Ecto neural progenitor cell (in vitro differentiated cells): ENCODE measurements at regions not wholly inside any gene's neighbourhood (a gene's known extent, or its start where the extent isn't known, plus 50 kb on each side); places are given as distances from the start of the nearest gene placed in this dataset.
A peak's percentile ranks its signal among the peaks of the same experiment; 100 is the strongest.

ENCODE experiments used
- DNase-seq: peaks from one replicate; pipeline ENCODE4 v3.0.0-alpha.2; 2018; ENCODE audit warnings: low spot score

DNA sequence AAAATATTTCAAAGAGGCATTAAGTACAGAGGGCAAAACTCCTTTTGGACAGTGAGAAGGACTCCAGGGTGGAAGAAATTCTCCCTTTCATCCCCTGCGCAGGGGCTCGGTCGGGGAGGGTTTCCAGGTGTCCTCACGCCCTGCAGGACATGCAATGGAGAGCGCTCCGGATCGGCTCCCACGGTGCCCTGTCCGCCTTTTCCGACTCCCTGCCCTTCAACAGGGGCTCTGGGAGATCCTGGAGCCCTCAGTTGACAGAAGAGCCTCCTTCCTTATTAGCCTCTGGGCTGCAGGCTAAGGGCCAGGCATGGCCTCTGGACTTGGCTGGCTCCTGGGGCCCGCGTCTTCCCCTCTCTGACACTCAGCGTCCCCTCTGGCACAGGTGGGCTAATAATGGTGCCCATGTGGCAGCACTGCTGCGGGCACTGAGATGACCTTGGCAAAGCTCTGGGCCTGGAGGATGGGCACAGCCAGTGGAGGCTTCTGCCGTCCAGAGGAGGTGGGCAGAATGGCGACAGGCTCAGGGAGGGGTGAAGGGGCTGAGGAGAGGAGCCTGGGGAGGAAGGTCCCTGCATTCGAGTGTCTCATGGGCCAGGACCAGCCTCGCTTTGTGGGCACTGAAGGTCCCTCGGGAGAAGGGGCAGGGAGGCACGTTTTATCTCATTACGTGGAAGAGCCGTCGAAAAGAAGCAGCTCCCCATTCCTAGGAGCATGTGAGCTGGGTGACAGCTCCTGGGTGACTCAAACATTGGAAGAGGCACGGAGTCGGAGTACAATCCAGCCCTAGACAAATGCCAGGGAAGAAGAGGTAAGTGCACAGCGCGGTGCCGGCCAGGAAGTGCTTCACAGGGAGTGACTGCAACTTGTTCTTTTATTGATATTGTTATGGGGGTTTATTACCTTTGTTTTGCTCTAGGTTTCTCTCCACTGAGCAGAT lies 161.7 kb downstream of the IRF8 start:
- no peak for DNase-seq

DNA sequence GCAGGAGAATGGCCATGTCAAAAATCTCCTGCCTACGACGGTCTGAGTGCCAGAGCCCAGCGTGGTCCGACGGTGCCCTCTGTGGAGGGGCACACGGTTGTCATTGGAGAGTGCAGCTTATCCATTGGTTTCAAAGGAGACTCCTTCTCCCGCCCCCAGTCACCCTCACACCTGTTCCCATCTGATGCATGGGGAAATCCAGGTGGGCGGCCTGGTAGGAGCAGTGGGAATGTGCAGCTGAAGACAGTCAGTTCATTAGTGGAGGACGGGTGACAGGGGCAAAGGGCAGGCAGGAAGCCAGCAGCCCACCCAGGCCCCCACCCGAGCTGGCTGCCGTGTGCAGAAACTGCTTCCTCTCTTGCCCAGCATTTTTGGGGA lies 162.3 kb downstream of the IRF8 start:
- DNase-seq: no peak

DNA sequence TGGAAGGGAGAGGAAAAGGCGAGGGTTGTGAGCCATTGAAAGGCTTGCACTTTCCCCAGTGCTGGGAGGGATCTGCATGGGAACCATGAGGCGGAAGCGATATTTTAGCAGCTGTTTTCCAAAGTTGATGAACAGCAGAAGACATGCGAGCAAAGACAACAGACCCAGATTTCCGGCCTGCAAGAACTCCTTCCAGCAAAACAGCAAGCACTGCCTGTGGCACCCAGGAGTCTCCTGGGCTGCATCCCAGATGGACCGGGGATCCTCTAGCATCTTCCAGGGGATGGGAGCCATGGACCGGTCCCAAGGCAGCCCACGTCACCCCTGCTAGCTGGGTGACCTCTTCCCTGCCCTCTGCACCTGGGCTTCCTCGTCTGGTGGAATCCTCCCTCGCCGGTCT lies 162.8 kb downstream of the IRF8 start:
- no peak for DNase-seq

DNA sequence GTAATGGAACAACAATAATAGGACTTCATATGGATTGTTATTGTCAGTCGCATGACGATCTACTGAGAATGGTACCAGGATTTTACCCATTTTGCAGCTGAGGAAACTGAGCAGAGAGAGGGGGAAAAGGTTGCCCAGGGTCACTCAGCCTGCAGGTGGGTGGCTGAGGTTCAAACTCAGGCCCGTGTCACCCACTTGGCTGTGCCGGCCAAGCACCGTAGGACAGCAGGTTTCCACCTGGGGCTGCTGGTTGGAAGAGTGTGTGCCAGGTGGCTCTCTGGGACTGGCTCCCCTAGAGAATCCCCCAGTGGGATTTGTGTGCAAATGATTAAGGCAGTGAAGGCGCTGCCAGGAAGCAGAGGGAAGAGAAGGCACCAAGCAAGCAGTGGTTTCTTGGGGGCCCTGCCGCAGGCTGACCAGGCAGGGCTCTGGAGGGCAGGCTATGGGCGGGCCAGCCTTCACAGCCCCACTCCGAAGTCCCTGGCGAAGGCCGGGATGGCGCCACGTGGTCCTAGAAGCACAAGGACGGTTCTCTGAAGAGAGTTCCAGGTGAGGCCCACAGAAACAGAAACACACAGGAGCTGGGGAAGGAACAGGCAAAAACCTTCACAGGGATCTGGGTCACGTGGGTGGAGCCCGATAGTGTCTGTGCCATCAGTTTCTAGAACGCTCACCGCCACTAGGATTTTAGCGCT lies 163.5 kb downstream of the IRF8 start:
- no peak for DNase-seq

DNA sequence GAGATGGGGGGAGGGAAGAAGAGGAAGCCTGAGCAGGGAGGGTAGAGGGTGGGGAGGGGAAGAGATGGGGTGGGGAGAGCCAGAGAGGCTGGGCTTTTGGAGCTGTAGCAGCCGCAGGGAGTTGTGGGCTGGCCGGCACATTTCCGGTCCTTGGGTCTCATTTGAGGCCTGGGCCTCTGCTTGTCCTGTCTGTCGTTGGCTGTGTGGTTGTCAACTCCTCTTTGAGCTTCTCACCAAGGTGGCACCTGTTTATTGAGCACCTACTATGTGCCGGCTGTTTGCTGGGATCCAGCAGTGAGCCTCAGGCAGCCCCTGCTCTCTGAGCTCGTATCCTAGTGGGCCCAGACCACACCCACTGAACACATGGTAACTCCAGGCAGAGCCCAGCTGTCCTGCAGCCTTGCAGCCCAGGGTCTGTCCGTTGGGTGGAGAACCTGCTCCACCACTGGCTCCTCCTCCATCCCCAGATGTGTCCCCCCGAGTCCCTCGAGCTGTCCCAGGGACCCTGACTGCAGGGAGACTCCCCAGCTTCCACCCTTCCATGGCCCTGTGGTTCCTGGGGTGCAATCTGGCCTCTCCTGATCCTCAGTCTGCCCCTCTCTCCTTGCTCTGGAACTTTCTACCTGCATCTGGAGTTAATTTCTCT lies 164.9 kb downstream of the IRF8 start:
- DNase-seq: no peak

DNA sequence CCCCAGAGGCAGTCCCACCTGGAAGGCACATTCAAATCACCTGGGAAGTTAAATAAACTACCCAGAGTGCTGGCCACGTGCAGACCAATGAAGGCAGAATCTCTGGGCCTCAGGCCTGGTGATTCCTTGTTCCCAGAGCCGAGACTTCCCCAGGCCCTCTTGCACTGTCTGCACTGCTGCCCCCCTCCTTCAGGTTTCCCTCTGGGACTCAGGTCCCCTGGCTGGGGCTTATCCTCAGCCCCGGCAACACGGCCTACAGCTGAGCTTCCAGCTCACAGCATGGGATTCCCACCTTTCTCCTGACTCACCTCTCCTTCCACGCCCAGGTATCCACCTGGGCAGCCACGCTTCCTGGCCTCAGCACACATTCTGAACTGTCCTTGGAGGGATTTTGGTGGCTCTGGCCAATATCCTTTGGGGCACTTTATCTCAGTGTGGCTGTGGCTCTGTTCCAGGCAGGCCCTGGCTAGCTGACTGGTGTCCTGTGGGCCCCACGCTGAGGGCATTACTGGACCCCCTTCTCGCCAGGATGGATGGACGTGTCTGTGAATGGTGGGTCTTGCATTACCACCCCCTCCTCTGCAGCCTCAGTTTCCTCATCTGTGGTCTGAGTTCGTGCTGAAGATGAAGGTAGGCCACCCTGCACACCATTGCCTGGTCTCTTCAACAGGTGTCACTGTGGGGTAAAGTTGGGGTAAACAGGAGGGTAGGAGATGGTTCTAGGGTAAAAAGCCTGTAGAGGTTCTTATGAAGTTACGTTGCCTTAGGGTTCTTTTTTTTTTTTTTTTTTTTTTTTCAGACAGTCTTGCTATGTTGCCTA lies 165.7 kb downstream of the IRF8 start:
- DNase-seq: no peak

DNA sequence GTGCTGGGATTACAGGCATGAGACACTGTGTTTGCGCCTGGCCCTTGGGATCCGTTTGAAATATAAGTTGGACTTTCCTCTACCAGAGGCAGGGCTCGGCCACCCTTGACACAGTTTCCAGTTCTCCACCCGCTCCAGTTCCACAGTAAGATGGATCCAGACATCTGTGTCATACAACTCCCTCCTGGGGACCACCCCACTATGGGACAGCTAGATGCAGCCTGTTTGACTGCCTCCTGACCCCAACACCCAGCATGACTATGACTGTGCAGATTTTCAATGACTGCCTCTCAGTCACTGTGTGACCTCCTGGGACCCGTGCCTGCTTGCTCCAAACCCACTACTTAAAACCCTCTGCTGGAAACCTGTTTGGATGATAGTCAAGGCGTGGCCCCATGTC lies 166.7 kb downstream of the IRF8 start:
- no peak for DNase-seq

DNA sequence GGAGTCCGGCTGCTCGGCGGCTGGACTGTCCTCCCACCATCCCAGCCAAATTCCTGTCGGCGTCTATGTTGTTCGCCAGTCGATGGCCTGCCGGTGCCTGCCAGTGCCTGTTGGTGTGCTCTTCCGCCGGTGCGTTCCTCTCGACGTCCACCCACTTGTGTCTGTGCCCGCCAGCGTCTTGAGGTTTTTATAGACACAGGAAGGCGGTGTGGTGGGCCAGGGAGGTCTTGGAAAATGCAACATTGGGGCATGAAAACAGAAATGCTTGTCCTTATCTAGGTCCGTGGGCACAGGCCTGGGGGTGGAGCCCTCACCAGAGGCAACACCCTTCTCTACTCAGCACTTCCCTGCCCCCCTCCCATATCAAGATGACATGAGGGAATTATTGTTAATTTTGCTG lies 167.8 kb downstream of the IRF8 start:
- DNase-seq: no peak

DNA sequence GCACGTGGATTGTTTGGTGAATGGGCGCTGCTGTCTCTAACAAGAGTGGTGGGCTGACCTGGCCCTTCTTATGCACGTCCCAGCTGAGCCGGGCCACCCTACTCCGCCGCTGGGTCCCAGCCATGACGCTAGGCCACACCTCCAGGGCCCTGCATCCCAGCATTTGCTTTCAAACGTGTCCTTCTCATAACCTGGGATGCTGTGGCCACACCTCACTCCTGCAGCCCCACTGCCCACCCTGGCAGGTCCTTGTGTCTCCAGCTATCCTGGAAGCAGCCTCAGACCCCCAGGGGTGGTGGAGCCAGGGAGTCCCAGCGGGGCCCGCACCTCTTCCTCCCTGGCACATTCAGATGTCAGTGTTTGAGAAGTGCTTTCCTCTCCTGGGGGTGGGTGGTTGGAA lies 168.6 kb downstream of the IRF8 start:
- DNase-seq: no peak

DNA sequence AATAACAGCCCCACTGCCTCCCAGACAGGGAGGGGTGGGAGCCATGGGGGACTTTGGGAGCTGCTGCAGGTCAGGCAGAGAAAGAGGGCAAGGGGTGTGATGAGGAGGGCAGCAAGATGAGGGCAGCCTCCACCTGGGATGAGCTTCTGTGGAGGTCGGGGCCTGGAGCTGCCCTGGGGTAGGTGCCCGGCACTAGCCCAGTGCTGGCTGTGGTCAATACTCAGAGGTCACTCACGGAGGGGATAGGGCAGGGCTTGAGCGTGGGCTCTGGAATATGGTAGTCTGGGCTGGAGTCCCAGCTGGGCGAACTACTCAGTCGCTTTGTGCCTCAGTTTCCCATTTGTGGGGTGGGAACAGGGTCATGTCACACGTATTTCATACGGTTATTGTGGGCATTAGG lies 169.0 kb downstream of the IRF8 start:
- DNase-seq: no peak

DNA sequence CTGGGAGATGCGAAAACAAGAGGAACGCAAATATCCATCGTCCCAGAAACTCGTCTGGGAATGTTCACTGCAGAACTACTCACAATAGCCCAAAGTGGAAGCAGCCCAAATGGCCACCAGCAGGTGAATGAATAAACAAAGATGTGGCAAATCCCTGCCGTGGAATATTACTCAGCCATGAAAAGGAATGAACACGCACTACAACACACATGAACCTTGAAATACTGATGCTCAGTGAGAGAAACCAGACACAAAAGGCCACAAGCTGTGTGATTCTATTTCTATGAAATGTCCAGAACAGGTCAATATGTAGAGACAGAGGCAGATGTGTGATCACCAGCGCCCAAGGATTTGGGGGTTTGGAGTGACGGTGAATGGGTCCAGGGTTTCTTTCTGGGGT lies 169.8 kb downstream of the IRF8 start:
- no peak for DNase-seq

DNA sequence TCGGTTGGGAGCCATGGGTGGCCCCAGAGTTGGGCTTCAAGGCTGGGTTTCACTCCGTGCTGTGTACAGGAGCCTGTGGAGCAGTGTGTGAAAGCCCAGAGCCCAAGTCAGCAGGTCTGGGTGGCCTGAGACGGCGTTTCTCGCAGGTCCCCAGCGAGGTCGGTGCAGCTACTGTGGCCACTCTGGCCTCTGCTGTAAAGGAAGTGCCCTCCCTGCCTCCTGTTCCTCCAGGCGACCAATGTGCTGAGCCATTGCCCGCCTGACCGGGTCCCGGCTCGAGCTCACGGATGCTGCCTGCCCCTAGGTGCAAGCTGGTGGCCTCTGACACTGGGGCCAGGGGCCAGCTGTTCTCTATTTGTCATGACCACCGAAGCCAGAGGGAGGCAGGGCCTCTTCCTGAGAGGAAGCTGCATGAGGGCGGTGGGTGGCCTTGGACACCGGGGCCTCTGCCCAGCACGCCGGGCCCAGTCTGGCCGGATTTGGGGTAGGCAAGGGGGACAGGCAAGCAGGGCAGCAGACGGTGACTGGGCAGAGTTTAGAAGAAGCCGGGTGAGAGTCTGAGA lies 170.9 kb downstream of the IRF8 start:
- no peak for DNase-seq

DNA sequence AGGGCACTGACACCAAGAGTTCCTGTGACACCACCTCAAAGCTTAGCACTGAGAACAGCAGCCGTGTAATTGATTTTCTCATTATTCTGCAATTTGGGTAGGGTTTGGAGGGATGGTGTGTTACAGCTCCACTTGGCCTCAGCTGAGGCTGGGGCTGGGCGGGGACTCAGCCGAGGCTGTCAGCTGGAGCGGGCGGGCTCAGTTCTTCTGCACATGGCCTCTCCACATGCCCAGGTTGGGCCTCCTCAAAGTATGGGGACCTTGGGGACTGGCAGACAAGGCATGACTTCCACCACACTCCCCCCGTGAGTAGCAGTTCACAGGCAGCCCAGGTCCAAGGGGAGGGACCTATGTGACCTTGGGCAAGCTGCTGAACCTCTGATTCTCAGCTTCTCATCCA lies 171.5 kb downstream of the IRF8 start:
- no peak for DNase-seq

DNA sequence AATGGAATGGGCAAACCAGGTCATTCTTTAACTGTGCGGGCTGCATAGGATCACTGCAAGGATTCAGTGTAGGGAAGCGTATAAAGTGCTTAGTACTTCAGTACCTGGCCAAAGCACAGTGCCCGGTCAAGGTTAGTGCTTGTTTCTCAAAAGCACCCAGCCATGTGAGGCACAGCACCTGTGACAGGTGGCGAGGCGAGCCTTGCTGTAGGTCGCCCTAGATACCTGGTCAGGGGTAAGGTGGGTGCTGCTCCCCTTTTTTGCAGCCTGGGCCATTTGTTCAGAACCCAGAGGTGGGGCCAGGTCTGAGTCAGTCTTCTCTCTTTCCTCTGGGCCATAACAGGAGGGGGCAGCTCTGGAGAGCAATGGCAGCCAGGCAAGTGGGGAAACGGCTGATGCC lies 172.0 kb downstream of the IRF8 start:
- DNase-seq: no peak

DNA sequence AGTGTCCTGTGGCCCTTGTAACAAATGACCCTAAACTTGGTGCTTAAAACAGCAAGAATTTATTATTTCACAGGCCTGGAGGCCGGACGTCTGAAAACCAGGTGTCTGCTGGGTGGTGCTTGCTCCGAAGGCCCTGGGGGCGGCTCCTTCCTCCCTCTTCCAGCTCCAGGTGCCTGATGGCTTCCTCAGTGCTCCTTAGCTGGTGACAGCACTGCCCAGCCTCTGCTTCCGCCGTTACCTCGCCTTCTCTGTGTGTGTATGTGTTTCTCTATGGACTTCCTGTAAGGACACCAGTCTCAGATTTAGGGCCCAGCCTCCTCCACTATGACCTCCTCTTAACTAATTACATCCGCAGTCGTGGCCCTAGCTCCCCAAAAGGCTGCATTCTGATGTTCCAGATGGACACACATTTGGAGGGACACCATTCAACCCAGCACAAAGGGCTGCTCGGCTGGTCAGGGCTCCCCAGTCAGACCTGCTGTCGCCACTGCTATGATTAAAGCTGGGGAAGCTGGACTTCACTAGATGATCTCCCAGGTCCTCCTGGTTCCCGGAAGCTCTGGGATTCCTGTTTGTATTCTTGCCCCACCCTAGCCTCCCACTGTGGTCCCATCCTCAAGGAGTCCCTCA lies 172.8 kb downstream of the IRF8 start:
- no peak for DNase-seq

DNA sequence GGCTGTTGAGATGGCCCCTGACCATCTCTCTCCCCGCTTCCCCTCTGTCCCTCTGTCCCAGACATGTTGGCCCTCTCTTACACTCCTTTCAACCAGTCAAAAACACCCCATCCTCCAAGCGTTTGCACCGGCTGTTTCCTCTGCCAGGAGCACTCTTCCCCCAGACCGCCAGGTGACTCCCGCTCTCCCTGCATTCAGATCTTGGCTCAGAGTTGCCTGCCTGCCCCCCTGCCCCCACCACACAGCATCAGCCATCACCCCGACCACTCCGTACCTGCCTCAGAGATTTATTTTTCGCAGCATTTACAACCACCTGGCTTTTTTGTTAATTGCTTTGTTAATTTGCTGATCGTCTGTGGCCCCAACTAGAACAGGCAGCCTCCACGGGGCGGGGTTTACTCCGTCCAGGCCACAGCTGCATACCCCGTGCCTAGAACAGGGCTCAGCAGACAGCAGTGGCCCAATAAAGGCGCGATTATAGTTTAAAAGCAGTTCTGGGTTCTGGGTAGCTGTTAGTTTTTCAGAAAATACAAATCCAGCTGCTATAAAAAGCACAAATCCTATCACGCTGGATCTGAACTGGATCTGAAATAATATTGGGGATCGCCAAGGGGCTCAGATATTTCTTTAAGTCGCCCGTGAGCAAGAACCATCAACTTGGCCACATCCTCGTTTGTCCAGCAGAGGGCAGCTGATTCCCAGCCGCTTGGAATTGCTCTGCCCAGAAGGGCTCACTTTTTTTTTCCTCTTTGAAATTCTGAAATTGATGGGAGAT lies 173.6 kb downstream of the IRF8 start:
- DNase-seq: peak; percentile 77

DNA sequence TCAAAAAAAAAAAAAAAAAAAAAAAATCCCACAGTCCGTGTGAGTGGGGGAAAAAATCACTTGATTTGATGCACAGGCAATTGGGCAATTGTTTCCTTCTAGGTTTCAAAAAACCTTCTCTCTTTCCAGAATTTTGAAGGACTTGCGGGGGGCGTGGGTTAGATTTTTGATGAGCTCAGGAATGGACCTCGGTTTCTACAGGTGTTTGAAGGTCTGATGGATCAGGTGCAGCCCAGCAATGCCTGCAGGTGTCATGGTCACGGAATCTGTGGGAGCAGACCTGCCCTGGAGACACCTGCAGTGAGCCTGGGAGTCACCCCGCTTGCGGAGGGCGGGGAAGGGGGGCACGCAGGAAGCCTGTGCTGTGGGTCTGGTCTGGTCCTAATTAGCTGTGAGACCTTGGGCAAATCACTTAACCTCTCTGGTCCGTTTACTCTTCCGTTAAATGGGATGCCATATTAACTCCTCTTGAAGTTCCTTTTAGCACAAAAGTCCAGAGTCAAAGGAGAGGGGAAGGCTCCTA lies 174.2 kb downstream of the IRF8 start:
- DNase-seq: no peak

DNA sequence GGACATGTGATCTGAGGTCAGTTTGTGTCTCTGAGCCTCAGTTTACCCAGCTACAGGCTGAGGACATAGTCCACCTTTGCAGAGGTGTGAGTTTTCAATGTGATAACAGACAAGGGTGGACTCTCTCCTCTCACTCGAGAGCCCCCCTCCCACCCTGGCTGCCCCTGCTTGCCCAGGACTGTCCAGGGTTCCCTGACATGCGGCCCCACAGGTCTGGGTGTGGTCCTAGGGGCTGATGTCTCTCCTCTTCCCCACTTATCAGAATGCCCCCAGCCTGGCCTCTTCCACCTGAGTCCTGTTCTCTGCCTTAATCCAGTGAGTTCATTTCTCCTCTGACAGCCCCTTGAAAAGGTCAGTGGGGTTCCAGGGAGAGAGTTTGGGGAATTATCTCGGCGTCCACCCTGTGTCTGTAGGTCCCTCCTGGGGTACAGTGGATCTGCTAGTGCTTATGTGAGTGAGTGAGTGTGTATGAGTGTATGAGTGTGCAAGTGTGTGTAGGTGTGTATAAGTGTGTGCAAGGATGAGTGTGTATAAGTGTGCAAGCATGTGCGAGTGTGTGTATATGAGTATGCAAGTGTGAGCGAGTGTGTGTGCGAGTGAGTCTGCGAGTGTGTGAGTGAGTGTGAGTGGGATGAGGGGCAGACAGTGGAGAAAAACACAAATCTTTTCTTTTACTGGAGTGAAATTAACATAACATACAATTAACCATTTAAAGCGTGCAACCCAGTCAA lies 175.0 kb downstream of the IRF8 start:
- DNase-seq: no peak

DNA sequence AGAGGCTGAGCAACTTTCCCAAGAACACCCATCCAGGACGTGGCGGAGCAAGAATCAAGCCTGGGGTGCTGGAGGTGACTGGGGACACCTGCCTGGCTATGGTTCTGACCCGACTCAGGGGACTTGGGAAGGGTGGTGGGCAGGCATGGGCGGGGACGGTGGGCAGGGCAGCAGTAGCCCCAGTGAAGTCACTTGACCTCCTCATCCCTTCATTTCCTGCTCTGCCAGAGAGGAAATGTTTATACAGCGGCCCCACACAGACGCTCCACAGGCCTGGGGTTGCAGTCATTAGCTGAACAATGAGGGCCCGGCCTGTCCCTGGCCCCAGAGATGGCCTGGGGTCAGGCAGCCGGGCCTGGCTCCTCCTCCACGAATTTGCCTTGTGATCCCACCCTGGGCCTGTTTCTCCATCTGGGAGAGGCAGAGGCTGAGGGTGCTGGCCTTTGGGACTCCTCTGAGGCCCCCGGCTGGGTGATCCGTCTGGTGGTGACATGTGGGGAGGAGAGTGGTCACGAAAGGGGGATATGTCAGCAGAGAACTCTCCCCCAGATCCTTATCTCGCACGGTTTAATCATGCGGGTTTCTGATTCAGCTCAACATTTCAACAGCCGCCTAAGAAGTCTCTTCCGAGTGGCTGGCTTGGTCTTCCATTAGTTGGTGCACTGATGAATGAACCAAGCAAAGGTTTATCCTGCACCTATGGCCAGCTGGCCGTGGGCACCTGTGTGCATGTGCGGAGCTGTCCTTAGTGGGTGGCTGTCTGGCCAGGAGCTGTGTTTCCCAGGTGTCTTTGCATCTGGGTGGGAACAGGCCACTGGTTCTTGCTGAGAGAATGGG lies 175.9 kb downstream of the IRF8 start:
- DNase-seq: peak; percentile 81
